ENCODE measurements at regions not wholly inside any gene's neighbourhood (a gene's known extent, or its start where the extent isn't known, plus 50 kb on each side); places are given as distances from the start of the nearest gene placed in this dataset.

- no peak overlapping the region for H3K4me3 ChIP-seq (ENCODE audit: control insufficient read depth in 2 of 3, extremely low read depth in 1 of 3, insufficient read depth in 2 of 3, low read depth in 1 of 3, low read length in 3 of 3)
- H3K27ac ChIP-seq (ENCODE audit: control insufficient read depth, insufficient read depth, low read length) = no peak overlapping the region
- no peaks in the 10 kb centered on the region for H3K27me3 ChIP-seq (ENCODE audit: control insufficient read depth, extremely low read depth, insufficient read depth, low read length)
- H2AFZ ChIP-seq (ENCODE audit: control insufficient read depth, low read length) = no peak overlapping the region
- no peaks in the 10 kb centered on the region for H3K79me2 ChIP-seq (ENCODE audit: control insufficient read depth, insufficient read depth, low read length)
- TF ChIP-seq CTCF (optimal IDR thresholded peaks at IDR 0.05 in 1 of 3, IDR thresholded peaks at IDR 0.05 in 1 of 3, conservative IDR thresholded peaks at IDR 0.05 in 1 of 3; ENCODE audit: extremely low read depth in 1 of 3, insufficient read depth in 2 of 3, low read length in 3 of 3) (no peak), EZH2 (IDR thresholded peaks at IDR 0.05; ENCODE audit: low read length) (no peak)
- no peaks in the 10 kb centered on the region for H3K9me1 ChIP-seq (ENCODE audit: control insufficient read depth, extremely low read depth, insufficient read depth, low read length)
- no peaks in the 10 kb centered on the region for H4K20me1 ChIP-seq (ENCODE audit: control insufficient read depth, extremely low read depth, insufficient read depth, low read length)
- no peaks in the 10 kb centered on the region for H3K36me3 ChIP-seq (ENCODE audit: control insufficient read depth in 2 of 2, extremely low read depth in 1 of 2, insufficient read depth in 2 of 2, low read length in 2 of 2)
- no peak for FAIRE-seq
- dilution Hi-C loops (cut with MboI; ENCODE audit: extremely low pct_ligation_motif_present, low sequenced_read_pairs) = no loop called here
- no peaks in the 10 kb centered on the region for H3K4me1 ChIP-seq (ENCODE audit: control insufficient read depth, extremely low read depth, insufficient read depth, low read length)
- H3K9me3 ChIP-seq (ENCODE audit: control insufficient read depth, low read depth, low read length) = no peaks in the 10 kb centered on the region
- H3K9ac ChIP-seq (ENCODE audit: control insufficient read depth, extremely low read depth, insufficient read depth, low read length) = no peak overlapping the region
- no peak for DNase-seq (ENCODE audit: low read depth, low spot score)
- H3K4me2 ChIP-seq (ENCODE audit: control insufficient read depth, extremely low read depth, insufficient read depth, low read depth, low read length) = no peak overlapping the region
Measured at GRCh38 chrX:98141466-98141865, 1257.8 kb downstream of the RPA4 start.

GRCh38 chrX:98191003-98191402, 1307.3 kb downstream of the RPA4 start:
- dilution Hi-C loops (cut with MboI; ENCODE audit: extremely low pct_ligation_motif_present, low sequenced_read_pairs) = no loop called here
- Histone ChIP-seq H4K20me1 (ENCODE audit: control insufficient read depth, extremely low read depth, insufficient read depth, low read length) (no peaks in the 10 kb centered on the region), H3K4me3 (ENCODE audit: control insufficient read depth in 2 of 3, extremely low read depth in 1 of 3, insufficient read depth in 2 of 3, low read depth in 1 of 3, low read length in 3 of 3) (no peak overlapping the region), H2AFZ (ENCODE audit: control insufficient read depth, low read length) (no peak overlapping the region), H3K4me2 (ENCODE audit: control insufficient read depth, extremely low read depth, insufficient read depth, low read depth, low read length) (no peak overlapping the region), H3K79me2 (ENCODE audit: control insufficient read depth, insufficient read depth, low read length) (no peaks in the 10 kb centered on the region), H3K9me1 (ENCODE audit: control insufficient read depth, extremely low read depth, insufficient read depth, low read length) (no peaks in the 10 kb centered on the region), H3K9ac (ENCODE audit: control insufficient read depth, extremely low read depth, insufficient read depth, low read length) (no peak overlapping the region), H3K27me3 (ENCODE audit: control insufficient read depth, extremely low read depth, insufficient read depth, low read length) (no peaks in the 10 kb centered on the region), H3K9me3 (ENCODE audit: control insufficient read depth, low read depth, low read length) (no peaks in the 10 kb centered on the region), H3K27ac (ENCODE audit: control insufficient read depth, insufficient read depth, low read length) (no peak overlapping the region), H3K4me1 (ENCODE audit: control insufficient read depth, extremely low read depth, insufficient read depth, low read length) (no peaks in the 10 kb centered on the region), H3K36me3 (ENCODE audit: control insufficient read depth in 2 of 2, extremely low read depth in 1 of 2, insufficient read depth in 2 of 2, low read length in 2 of 2) (no peaks in the 10 kb centered on the region)
- TF ChIP-seq CTCF (optimal IDR thresholded peaks at IDR 0.05 in 1 of 3, IDR thresholded peaks at IDR 0.05 in 1 of 3, conservative IDR thresholded peaks at IDR 0.05 in 1 of 3; ENCODE audit: extremely low read depth in 1 of 3, insufficient read depth in 2 of 3, low read length in 3 of 3) = no peak
- no peak for TF ChIP-seq EZH2 (IDR thresholded peaks at IDR 0.05; ENCODE audit: low read length)
- no peak for FAIRE-seq
- DNase-seq (ENCODE audit: low read depth, low spot score) = no peak

Measured in keratinocyte (primary cell).